CD14-positive monocyte (primary cell): ENCODE measurements at regions not wholly inside any gene's neighbourhood (a gene's known extent, or its start where the extent isn't known, plus 50 kb on each side); places are given as distances from the start of the nearest gene placed in this dataset.

Experiments
- DNase-seq, 3 donors: peaks; one replicate each; pipeline ENCODE4 v3.0.0-alpha.2; 2011 to 2022
- H2AFZ ChIP-seq: 2 replicates; pipeline ENCODE4 v1.6.0; 2012; ENCODE audit warnings: mild to moderate bottlenecking, low read depth, low read length, inconsistent platforms; ENCODE audit not compliant: insufficient read depth, poor library complexity, severe bottlenecking
- H3K27ac ChIP-seq, 2 donors: 1 replicate in 1 of 2; 2 replicates in 1 of 2; pipeline ENCODE4 v1.5.1; 2012 to 2013; ENCODE audit warnings: low read length in 2 of 2, control low read depth in 1 of 2, inconsistent platforms in 1 of 2, low read depth in 1 of 2, mild to moderate bottlenecking in 1 of 2
- H3K27me3 ChIP-seq, 2 donors: one replicate each; pipeline versions ENCODE4 v1.6.0 to v1.6.1; 2011 to 2013; ENCODE audit warnings: low read length in 2 of 2; ENCODE audit not compliant: control insufficient read depth in 2 of 2, insufficient read depth in 2 of 2
- H3K36me3 ChIP-seq, 2 donors: replicated peaks in 1 of 2; 1 replicate in 1 of 2; 2 replicates in 1 of 2; pipeline versions ENCODE4 v1.5.1 to v1.6.1; 2012 to 2013; ENCODE audit warnings: low read length in 2 of 2, control low read depth in 1 of 2, inconsistent platforms in 1 of 2, mild to moderate bottlenecking in 1 of 2; ENCODE audit not compliant: insufficient read depth in 2 of 2, control insufficient read depth in 1 of 2
- H3K4me1 ChIP-seq, 2 donors: 1 replicate in 1 of 2; 2 replicates in 1 of 2; pipeline versions ENCODE4 v1.5.1 to v1.6.1; 2012 to 2013; ENCODE audit warnings: low read length in 2 of 2, control low read depth in 1 of 2, inconsistent platforms in 1 of 2, mild to moderate bottlenecking in 1 of 2, moderate library complexity in 1 of 2; ENCODE audit not compliant: insufficient read depth in 2 of 2, control insufficient read depth in 1 of 2
- H3K4me2 ChIP-seq: replicated peaks from 2 replicates; pipeline ENCODE3; 2012; ENCODE audit warnings: low read length, moderate library complexity, mild to moderate bottlenecking; ENCODE audit not compliant: poor library complexity, severe bottlenecking; ENCODE audit errors: extremely low read depth
- H3K4me3 ChIP-seq, 3 experiments: fragments of 200-600 bp in 1 of 3; sonication (generic) in 1 of 3; replicated peaks in 1 of 3; 1 replicate in 2 of 3; 2 replicates in 1 of 3; pipeline ENCODE4 v1.5.1; 2011 to 2013; ENCODE audit warnings: low read length in 3 of 3, mild to moderate bottlenecking in 3 of 3, control low read depth in 2 of 3, low read depth in 2 of 3, inconsistent platforms in 1 of 3, moderate library complexity in 1 of 3
- H3K79me2 ChIP-seq: 2 replicates; pipeline ENCODE4 v1.6.0; 2012; ENCODE audit warnings: mild to moderate bottlenecking, control low read depth, inconsistent platforms, low read length, moderate library complexity; ENCODE audit not compliant: insufficient read depth
- H3K9ac ChIP-seq: 2 replicates; pipeline ENCODE4 v1.6.0; 2017; ENCODE audit warnings: low read length, mild to moderate bottlenecking; ENCODE audit not compliant: insufficient read depth, poor library complexity, severe bottlenecking
- H3K9me3 ChIP-seq, 2 donors: replicated peaks in 1 of 2; 1 replicate in 1 of 2; 2 replicates in 1 of 2; pipeline versions ENCODE4 v1.5.1 to v1.6.1; 2012 to 2013; ENCODE audit warnings: low read length in 2 of 2, control low read depth in 1 of 2; ENCODE audit not compliant: control insufficient read depth in 1 of 2, insufficient read depth in 1 of 2
- H4K20me1 ChIP-seq: 2 replicates; pipeline ENCODE4 v1.6.0; 2012; ENCODE audit warnings: mild to moderate bottlenecking, low read length, control low read depth, moderate library complexity; ENCODE audit not compliant: insufficient read depth
- H3K27ac Mint-ChIP-seq, 7 donors: one replicate each; pipeline ENCODE4 v1.8.0; 2020; ENCODE audit warnings: mild to moderate bottlenecking in 7 of 7, mixed read lengths in 7 of 7, moderate library complexity in 6 of 7, inconsistent platforms in 2 of 7
- H3K27me3 Mint-ChIP-seq, 3 donors: one replicate each; pipeline ENCODE4 v1.8.0; 2021 to 2022; ENCODE audit warnings: low read depth in 3 of 3, mild to moderate bottlenecking in 3 of 3, mixed read lengths in 3 of 3, moderate library complexity in 3 of 3, inconsistent platforms in 1 of 3
- H3K36me3 Mint-ChIP-seq, 2 donors: one replicate each; pipeline ENCODE4 v1.8.0; 2020; ENCODE audit warnings: mixed read lengths in 2 of 2, inconsistent platforms in 1 of 2, mild to moderate bottlenecking in 1 of 2
- H3K4me1 Mint-ChIP-seq: one replicate; pipeline ENCODE4 v1.8.0; 2020; ENCODE audit warnings: mild to moderate bottlenecking, mixed read lengths
- H3K4me3 Mint-ChIP-seq, 2 donors: one replicate each; pipeline ENCODE4 v1.8.0; 2020; ENCODE audit warnings: mild to moderate bottlenecking in 2 of 2, mixed read lengths in 2 of 2, moderate library complexity in 1 of 2
- H3K9me3 Mint-ChIP-seq, 7 donors: one replicate each; pipeline ENCODE4 v1.8.0; 2020 to 2022; ENCODE audit warnings: mixed read lengths in 7 of 7, mild to moderate bottlenecking in 6 of 7, moderate library complexity in 6 of 7, inconsistent platforms in 2 of 7
- WGBS: methylation state at CpG from one replicate; pipeline ENCODE4 v1.1.5; 2013; ENCODE audit warnings: missing lambda C conversion rate; ENCODE audit not compliant: insufficient coverage; 5-methylcytosine and 5-hydroxymethylcytosine counted together
- intact Hi-C, 2 donors: fragments of 100-400 bp; cut with micrococcal nuclease; formaldehyde crosslinking; loops; one replicate each; pipeline versions ENCODE4 v1.15.0 to v1.15.1; 2023
- TF ChIP-seq, protein P1 (sequence below): fragments of 200-600 bp; IDR thresholded peaks from one replicate; pipeline ENCODE4 v1.8.0; 2022; ENCODE audit warnings: antibody characterized with exemption, mild to moderate bottlenecking

GRCh38 chr9:81470864-81471263, 218.5 kb downstream of the TLE1 start:
- no peak overlapping the region for H3K27ac ChIP-seq
- no peak overlapping the region for H3K9ac ChIP-seq
- intact Hi-C loops, result no loop called here
- Mint-ChIP-seq H3K27me3 (peaks cover 0 to 5% (median 2%) of the 10 kb centered on the region in 3 donors), H3K9me3 (peaks cover 0 to 9% (median 3%) of the 10 kb centered on the region in 7 donors), H3K4me3 (no peak overlapping the region), H3K27ac (no peak overlapping the region), H3K4me1 (peaks cover 1% of the 10 kb centered on the region), H3K36me3 (no peaks in the 10 kb centered on the region)
- H4K20me1 ChIP-seq, result no peaks in the 10 kb centered on the region
- no peak overlapping the region for H3K4me3 ChIP-seq
- H3K4me2 ChIP-seq, result no peak overlapping the region
- TF ChIP-seq, protein P1, sequence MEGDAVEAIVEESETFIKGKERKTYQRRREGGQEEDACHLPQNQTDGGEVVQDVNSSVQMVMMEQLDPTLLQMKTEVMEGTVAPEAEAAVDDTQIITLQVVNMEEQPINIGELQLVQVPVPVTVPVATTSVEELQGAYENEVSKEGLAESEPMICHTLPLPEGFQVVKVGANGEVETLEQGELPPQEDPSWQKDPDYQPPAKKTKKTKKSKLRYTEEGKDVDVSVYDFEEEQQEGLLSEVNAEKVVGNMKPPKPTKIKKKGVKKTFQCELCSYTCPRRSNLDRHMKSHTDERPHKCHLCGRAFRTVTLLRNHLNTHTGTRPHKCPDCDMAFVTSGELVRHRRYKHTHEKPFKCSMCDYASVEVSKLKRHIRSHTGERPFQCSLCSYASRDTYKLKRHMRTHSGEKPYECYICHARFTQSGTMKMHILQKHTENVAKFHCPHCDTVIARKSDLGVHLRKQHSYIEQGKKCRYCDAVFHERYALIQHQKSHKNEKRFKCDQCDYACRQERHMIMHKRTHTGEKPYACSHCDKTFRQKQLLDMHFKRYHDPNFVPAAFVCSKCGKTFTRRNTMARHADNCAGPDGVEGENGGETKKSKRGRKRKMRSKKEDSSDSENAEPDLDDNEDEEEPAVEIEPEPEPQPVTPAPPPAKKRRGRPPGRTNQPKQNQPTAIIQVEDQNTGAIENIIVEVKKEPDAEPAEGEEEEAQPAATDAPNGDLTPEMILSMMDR, result no peak
- DNase-seq, result no peak
- H3K9me3 ChIP-seq, result peaks cover 0 to 3% of the 10 kb centered on the region in 2 donors
- H3K79me2 ChIP-seq, result no peaks in the 10 kb centered on the region
- no peaks in the 10 kb centered on the region for H3K27me3 ChIP-seq
- no peaks in the 10 kb centered on the region for H3K36me3 ChIP-seq
- WGBS, result no CpG with 5 or more reads among the region's 3 CpGs
- no peak overlapping the region for H2AFZ ChIP-seq
- no peaks in the 10 kb centered on the region for H3K4me1 ChIP-seq

DNA sequence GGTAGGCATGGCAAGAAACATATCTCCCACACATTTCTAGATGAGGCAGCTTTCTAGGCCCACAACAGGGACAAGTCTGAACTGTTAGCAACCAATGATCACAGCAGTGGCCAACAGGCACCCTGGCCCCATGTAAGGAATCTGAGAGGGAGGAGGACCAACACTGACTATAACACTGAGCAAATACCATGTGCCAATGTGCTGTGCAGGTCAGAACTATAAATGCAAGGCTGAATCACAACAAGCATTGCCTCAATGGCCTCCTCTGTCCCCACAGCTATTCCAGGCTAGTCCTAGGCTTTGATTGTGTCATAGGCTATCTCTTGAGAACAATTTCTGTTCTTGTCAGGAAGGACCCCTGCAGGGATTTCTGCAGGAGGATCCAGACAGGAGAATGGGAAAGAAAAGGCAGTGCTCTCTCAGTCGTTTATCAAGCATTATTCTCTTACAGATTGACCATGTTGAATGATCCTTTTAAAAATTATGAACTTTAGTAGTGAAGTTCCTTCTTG, 221.2 kb downstream of the TLE1 start:
- intact Hi-C loops, result no loop called here
- H3K27ac Mint-ChIP-seq, result no peak overlapping the region
- no peak for DNase-seq

More for the DNA sequence above, 221.2 kb downstream of the TLE1 start:
- Histone ChIP-seq H3K27me3 (no peaks in the 10 kb centered on the region), H3K4me3 (no peak overlapping the region), H3K79me2 (no peaks in the 10 kb centered on the region), H2AFZ (no peak overlapping the region), H3K9me3 (peaks cover 0 to 3% of the 10 kb centered on the region in 2 donors), H3K27ac (no peak overlapping the region), H3K4me1 (no peaks in the 10 kb centered on the region), H3K9ac (no peak overlapping the region), H3K4me2 (no peak overlapping the region), H3K36me3 (no peaks in the 10 kb centered on the region), H4K20me1 (no peaks in the 10 kb centered on the region)
- 100% methylated on average over 1 of the region's 1 CpG for WGBS
- H3K36me3 Mint-ChIP-seq, result no peaks in the 10 kb centered on the region
- TF ChIP-seq, protein P1, result no peak
- peaks cover 0 to 6% (median 3%) of the 10 kb centered on the region in 7 donors for H3K9me3 Mint-ChIP-seq
- peaks cover 4% of the 10 kb centered on the region for H3K4me1 Mint-ChIP-seq
- no peak overlapping the region for H3K4me3 Mint-ChIP-seq
- H3K27me3 Mint-ChIP-seq, result peaks cover 0 to 2% (median 2%) of the 10 kb centered on the region in 3 donors
